ENCODE measurements at regions not wholly inside any gene's neighbourhood (a gene's known extent, or its start where the extent isn't known, plus 50 kb on each side); places are given as distances from the start of the nearest gene placed in this dataset.
"Not testable (repeated sequence)": the region's sequence is repeated elsewhere in the genome, so short reads cannot be mapped to it uniquely, and the experiment has no call there.

GRCh38 chr15:46880791-46881190 lies 836.5 kb upstream of the SEMA6D start:
- no peak for DNase-seq

- DNase-seq, result no peak
These were observed 824.6 kb upstream of the SEMA6D start for GRCh38 chr15:46892621-46893160.

GRCh38 chr15:46894644-46895043 lies 822.7 kb upstream of the SEMA6D start:
- DNase-seq, result no peak

GRCh38 chr15:46897266-46897665 lies 820.0 kb upstream of the SEMA6D start:
- no peak for DNase-seq

- DNase-seq, result no peak
These were observed 816.3 kb upstream of the SEMA6D start for GRCh38 chr15:46901001-46901400.

GRCh38 chr15:46917721-46918252 lies 799.5 kb upstream of the SEMA6D start:
- no peak for DNase-seq

- peak; percentile 19 for DNase-seq
These were observed 798.7 kb upstream of the SEMA6D start for GRCh38 chr15:46918462-46919140.

GRCh38 chr15:46921891-46922290 lies 795.4 kb upstream of the SEMA6D start:
- no peak for DNase-seq

GRCh38 chr15:46930426-46930825 lies 786.9 kb upstream of the SEMA6D start:
- no peak for DNase-seq

- no peak for DNase-seq
These were observed 784.0 kb upstream of the SEMA6D start for GRCh38 chr15:46933332-46933731.

GRCh38 chr15:46934851-46935250 lies 782.5 kb upstream of the SEMA6D start:
- no peak for DNase-seq

GRCh38 chr15:46938169-46938568 lies 779.1 kb upstream of the SEMA6D start:
- DNase-seq, result no peak

GRCh38 chr15:46941241-46941640 lies 776.1 kb upstream of the SEMA6D start:
- no peak for DNase-seq

GRCh38 chr15:46946953-46947352 lies 770.4 kb upstream of the SEMA6D start:
- no peak for DNase-seq

- DNase-seq, result no peak
These were observed 761.7 kb upstream of the SEMA6D start for GRCh38 chr15:46955576-46955975.

GRCh38 chr15:46956456-46956855 lies 760.8 kb upstream of the SEMA6D start:
- no peak for DNase-seq

GRCh38 chr15:46956881-46957280 lies 760.4 kb upstream of the SEMA6D start:
- DNase-seq, result no peak

- no peak for DNase-seq
These were observed 756.7 kb upstream of the SEMA6D start for GRCh38 chr15:46960581-46960980.

GRCh38 chr15:46961795-46962194 lies 755.5 kb upstream of the SEMA6D start:
- no peak for DNase-seq

- DNase-seq, result not testable (repeated sequence)
These were observed 729.2 kb upstream of the SEMA6D start for GRCh38 chr15:46988055-46988454.

- no peak for DNase-seq
These were observed 720.9 kb upstream of the SEMA6D start for GRCh38 chr15:46996359-46996758.

- DNase-seq, result no peak
These were observed 719.8 kb upstream of the SEMA6D start for GRCh38 chr15:46997501-46997900.

- DNase-seq, result no peak
These were observed 713.7 kb upstream of the SEMA6D start for GRCh38 chr15:47003568-47003967.

- no peak for DNase-seq
These were observed 703.9 kb upstream of the SEMA6D start for GRCh38 chr15:47013446-47013845.

Measured in SHP77 treated with DMSO at 0.1 percent for 48 hours (cell line).